ENCODE measurements at regions not wholly inside any gene's neighbourhood (a gene's known extent, or its start where the extent isn't known, plus 50 kb on each side); places are given as distances from the start of the nearest gene placed in this dataset.

GRCh38 chr6:140563728-140564127 lies 1189.3 kb upstream of the CITED2 start:
- TF ChIP-seq, protein P1, sequence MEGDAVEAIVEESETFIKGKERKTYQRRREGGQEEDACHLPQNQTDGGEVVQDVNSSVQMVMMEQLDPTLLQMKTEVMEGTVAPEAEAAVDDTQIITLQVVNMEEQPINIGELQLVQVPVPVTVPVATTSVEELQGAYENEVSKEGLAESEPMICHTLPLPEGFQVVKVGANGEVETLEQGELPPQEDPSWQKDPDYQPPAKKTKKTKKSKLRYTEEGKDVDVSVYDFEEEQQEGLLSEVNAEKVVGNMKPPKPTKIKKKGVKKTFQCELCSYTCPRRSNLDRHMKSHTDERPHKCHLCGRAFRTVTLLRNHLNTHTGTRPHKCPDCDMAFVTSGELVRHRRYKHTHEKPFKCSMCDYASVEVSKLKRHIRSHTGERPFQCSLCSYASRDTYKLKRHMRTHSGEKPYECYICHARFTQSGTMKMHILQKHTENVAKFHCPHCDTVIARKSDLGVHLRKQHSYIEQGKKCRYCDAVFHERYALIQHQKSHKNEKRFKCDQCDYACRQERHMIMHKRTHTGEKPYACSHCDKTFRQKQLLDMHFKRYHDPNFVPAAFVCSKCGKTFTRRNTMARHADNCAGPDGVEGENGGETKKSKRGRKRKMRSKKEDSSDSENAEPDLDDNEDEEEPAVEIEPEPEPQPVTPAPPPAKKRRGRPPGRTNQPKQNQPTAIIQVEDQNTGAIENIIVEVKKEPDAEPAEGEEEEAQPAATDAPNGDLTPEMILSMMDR (IDR thresholded peaks at IDR 0.05; ENCODE audit: low read depth, low read length) = no peak
- TF ChIP-seq MAX (IDR thresholded peaks at IDR 0.05; ENCODE audit: low read depth, low read length) = no peak
- TF ChIP-seq POLR2A (IDR thresholded peaks at IDR 0.05; ENCODE audit: extremely low read depth, insufficient read length) = no peak
- no peak for TF ChIP-seq MYC (IDR thresholded peaks at IDR 0.05; ENCODE audit: low read depth, low read length)
